WTC11 (cell line): ENCODE measurements at regions not wholly inside any gene's neighbourhood (a gene's known extent, or its start where the extent isn't known, plus 50 kb on each side); places are given as distances from the start of the nearest gene placed in this dataset.

Experiments
- ATAC-seq: fragments of 200-7000 bp; cut with Tn5 transposase; 2 replicates; pipeline ENCODE4 v1.10.0; 2021; ENCODE audit warnings: mild to moderate bottlenecking, moderate library complexity
- CTCF ChIA-PET: fragments of 300-600 bp; sonication (Branson Sonifier 250); formaldehyde crosslinking; loops from one replicate; lab custom pipeline; 2021; ENCODE audit warnings: antibody characterized with exemption; lab: Charles Lee
- POLR2A ChIA-PET: fragments of 350-600 bp; sonication (Branson Sonifier 250); formaldehyde crosslinking; loops from one replicate; lab custom pipeline; 2021; ENCODE audit warnings: antibody characterized with exemption; lab: Charles Lee
- DNase-seq: peaks from one replicate; pipeline ENCODE4 v3.0.0; 2021; ENCODE audit warnings: low spot score
- H3K27ac Mint-ChIP-seq: 2 replicates; pipeline ENCODE4 v1.8.0; 2021; ENCODE audit warnings: mixed read lengths
- H3K27me3 Mint-ChIP-seq: 2 replicates; pipeline ENCODE4 v1.8.0; 2021; ENCODE audit warnings: low read depth, mild to moderate bottlenecking, moderate library complexity, mixed read lengths
- H3K36me3 Mint-ChIP-seq: 2 replicates; pipeline ENCODE4 v1.8.0; 2021; ENCODE audit warnings: mixed read lengths
- H3K4me1 Mint-ChIP-seq: 2 replicates; pipeline ENCODE4 v1.8.0; 2022; ENCODE audit warnings: mixed read lengths
- H3K4me3 Mint-ChIP-seq: 2 replicates; pipeline ENCODE4 v1.8.0; 2021; ENCODE audit warnings: mild to moderate bottlenecking, moderate library complexity, mixed read lengths
- H3K9me3 Mint-ChIP-seq: 2 replicates; pipeline ENCODE4 v1.8.0; 2021; ENCODE audit warnings: mixed read lengths
- ATF1 ChIP-seq: sonication (generic); formaldehyde crosslinking; IDR thresholded peaks from 2 replicates; pipeline ENCODE4 v1.8.1; 2023; ENCODE audit warnings: mild to moderate bottlenecking, moderate library complexity, missing genetic modification reagents
- ATF2 ChIP-seq: sonication (generic); formaldehyde crosslinking; IDR thresholded peaks from 2 replicates; pipeline ENCODE4 v1.8.1; 2022; ENCODE audit warnings: low read depth, missing genetic modification reagents, borderline replicate concordance
- CBFB ChIP-seq: sonication (generic); formaldehyde crosslinking; IDR thresholded peaks from 2 replicates; pipeline ENCODE4 v1.8.1; 2022; ENCODE audit warnings: mild to moderate bottlenecking, low read depth, missing genetic modification reagents
- CDX4 ChIP-seq: fragments of 250-450 bp; sonication (Bioruptor Pico); IDR thresholded peaks from 2 replicates; pipeline ENCODE4 v1.9.0; 2021; ENCODE audit warnings: moderate library complexity, mild to moderate bottlenecking, inconsistent platforms, borderline replicate concordance
- E2F4 ChIP-seq: sonication (generic); formaldehyde crosslinking; IDR thresholded peaks from 2 replicates; pipeline ENCODE4 v1.8.1; 2022; ENCODE audit warnings: low read depth, mild to moderate bottlenecking, moderate library complexity, missing genetic modification reagents, borderline replicate concordance
- ELF4 ChIP-seq: sonication (generic); formaldehyde crosslinking; IDR thresholded peaks from 2 replicates; pipeline ENCODE4 v1.8.1; 2022; ENCODE audit warnings: low read depth, mild to moderate bottlenecking, moderate library complexity, missing genetic modification reagents
- ESRRA ChIP-seq: sonication (generic); formaldehyde crosslinking; IDR thresholded peaks from 2 replicates; pipeline ENCODE4 v1.8.1; 2022; ENCODE audit warnings: mild to moderate bottlenecking, missing genetic modification reagents, borderline replicate concordance
- FOXJ3 ChIP-seq: sonication (generic); formaldehyde crosslinking; IDR thresholded peaks from 2 replicates; pipeline ENCODE4 v1.9.0; 2021; ENCODE audit warnings: missing genetic modification reagents, mild to moderate bottlenecking, borderline replicate concordance
- HMGXB4 ChIP-seq: sonication (generic); formaldehyde crosslinking; IDR thresholded peaks from 2 replicates; pipeline ENCODE4 v1.8.1; 2023; ENCODE audit warnings: mild to moderate bottlenecking, moderate library complexity, missing genetic modification reagents
- IRF1 ChIP-seq: sonication (generic); formaldehyde crosslinking; IDR thresholded peaks from 2 replicates; pipeline ENCODE4 v1.8.0; 2023; ENCODE audit warnings: missing genetic modification reagents
- JUN ChIP-seq: sonication (generic); formaldehyde crosslinking; IDR thresholded peaks from 2 replicates; pipeline ENCODE4 v1.8.0; 2023; ENCODE audit warnings: mild to moderate bottlenecking, missing genetic modification reagents
- MXD4 ChIP-seq: fragments of 250-450 bp; sonication (Bioruptor Pico); IDR thresholded peaks from 2 replicates; pipeline ENCODE4 v1.8.0; 2021; ENCODE audit warnings: mild to moderate bottlenecking, moderate library complexity, borderline replicate concordance
- NFE2L1 ChIP-seq: sonication (generic); formaldehyde crosslinking; IDR thresholded peaks from 2 replicates; pipeline ENCODE4 v1.8.1; 2023; ENCODE audit warnings: missing genetic modification reagents
- OVOL2 ChIP-seq: fragments of 250-450 bp; sonication (Bioruptor Pico); IDR thresholded peaks from 2 replicates; pipeline ENCODE4 v1.9.0; 2021; ENCODE audit warnings: mild to moderate bottlenecking, borderline replicate concordance
- TCF7 ChIP-seq: sonication (generic); formaldehyde crosslinking; IDR thresholded peaks from 2 replicates; pipeline ENCODE4 v1.8.0; 2022; ENCODE audit warnings: mild to moderate bottlenecking, low read depth, missing genetic modification reagents, moderate library complexity
- ZNF317 ChIP-seq: sonication (generic); formaldehyde crosslinking; IDR thresholded peaks from 2 replicates; pipeline ENCODE4 v1.8.1; 2023; ENCODE audit warnings: low read depth, mild to moderate bottlenecking, moderate library complexity, missing genetic modification reagents, borderline replicate concordance
- ZNF423 ChIP-seq: fragments of 250-450 bp; sonication (Bioruptor Pico); IDR thresholded peaks from 2 replicates; pipeline ENCODE4 v2.1.2; 2022; ENCODE audit warnings: mild to moderate bottlenecking, moderate library complexity
- TF ChIP-seq, protein P1 (sequence below): fragments of 250-450 bp; sonication (Bioruptor Pico); conservative IDR thresholded peaks from 2 replicates; pipeline ENCODE4 v1.9.0; 2021; ENCODE audit warnings: mild to moderate bottlenecking
- TF ChIP-seq, protein P2 (sequence below): fragments of 200-600 bp; IDR thresholded peaks from 2 replicates; pipeline ENCODE4 v1.8.0; 2022; ENCODE audit warnings: antibody characterized with exemption
- TF ChIP-seq, protein P3 (sequence below): sonication (generic); formaldehyde crosslinking; conservative IDR thresholded peaks from 2 replicates; pipeline ENCODE4 v1.8.1; 2023; ENCODE audit warnings: mild to moderate bottlenecking, low read depth, missing genetic modification reagents, moderate library complexity
- TF ChIP-seq, protein P4 (sequence below): fragments of 250-450 bp; sonication (Bioruptor Pico); IDR thresholded peaks from 2 replicates; pipeline ENCODE4 v2.1.2; 2022; ENCODE audit warnings: mild to moderate bottlenecking, moderate library complexity

GRCh38 chr21:16577975-16578374 is 848.2 kb downstream of the USP25 start:
- Mint-ChIP-seq H3K27me3 (no peaks in the 10 kb centered on the region), H3K36me3 (no peaks in the 10 kb centered on the region), H3K4me1 (no peaks in the 10 kb centered on the region; the same call in 1 of the 2 replicates), H3K4me3 (no peak overlapping the region), H3K27ac (no peak overlapping the region), H3K9me3 (no peaks in the 10 kb centered on the region)
- no peak for ATAC-seq
- ChIA-PET POLR2A (no interaction called here), CTCF (no interaction called here)
- TF ChIP-seq, protein P1, sequence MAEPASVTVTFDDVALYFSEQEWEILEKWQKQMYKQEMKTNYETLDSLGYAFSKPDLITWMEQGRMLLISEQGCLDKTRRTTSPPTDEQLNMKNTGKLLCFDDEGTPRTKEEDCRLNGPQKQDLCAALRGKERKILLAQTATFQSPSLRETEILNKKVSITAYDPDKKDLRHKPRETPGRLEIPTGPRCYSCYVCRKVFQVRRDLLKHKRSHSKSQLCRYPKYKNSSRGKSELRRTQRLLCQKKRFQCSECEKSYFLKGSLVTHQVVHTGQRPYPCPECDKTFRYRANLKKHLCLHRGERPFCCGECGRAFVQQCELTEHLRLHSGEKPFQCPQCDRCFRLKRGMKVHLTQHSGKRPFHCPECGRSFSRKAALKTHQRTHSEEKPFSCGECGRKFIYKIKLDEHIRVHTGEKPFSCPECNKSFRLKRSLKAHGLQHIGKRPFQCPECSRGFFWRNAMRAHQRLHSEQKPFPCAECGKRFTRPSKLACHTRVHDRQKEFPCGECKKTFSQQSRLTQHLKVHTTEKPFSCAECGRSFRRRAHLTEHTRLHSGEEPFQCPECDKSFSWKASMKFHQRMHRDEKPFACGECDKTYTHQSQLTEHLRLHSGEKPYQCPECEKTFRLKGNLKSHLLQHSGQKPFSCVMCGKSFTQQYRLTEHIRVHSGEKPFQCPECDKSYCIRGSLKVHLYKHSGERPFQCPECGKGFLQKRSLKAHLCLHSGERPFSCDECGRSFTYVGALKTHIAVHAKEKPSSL (CRISPR knock-in tag): no peak
- TF ChIP-seq, all 79 proteins: peak for 0
- no peak for DNase-seq

DNA sequence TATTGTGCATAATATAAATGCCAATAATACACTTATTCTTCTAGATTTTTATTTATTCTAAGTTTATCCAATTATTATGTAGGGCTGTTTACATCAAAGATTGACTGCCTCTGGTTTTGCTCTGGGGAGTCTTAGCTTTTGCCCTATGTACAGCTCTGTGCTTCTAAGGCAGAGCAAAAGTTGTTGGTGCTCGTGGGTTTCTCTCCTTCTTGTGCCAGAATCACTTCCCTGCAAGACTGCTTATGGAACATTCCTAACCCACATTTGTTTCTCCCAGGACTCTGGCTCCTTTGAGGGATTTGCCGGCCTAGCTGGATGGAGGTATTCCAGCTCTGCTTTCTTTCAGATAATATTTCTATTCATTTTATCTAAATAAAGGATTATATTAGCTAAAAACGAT is 849.1 kb downstream of the USP25 start:
- H3K27ac Mint-ChIP-seq: no peak overlapping the region
- TF ChIP-seq CDX4: no peak
- TF ChIP-seq MXD4 (CRISPR knock-in tag): no peak
- TF ChIP-seq IRF1 (CRISPR knock-in tag): no peak
- TF ChIP-seq E2F4 (CRISPR knock-in tag): no peak
- TF ChIP-seq ATF1 (CRISPR knock-in tag): no peak
- no peak for TF ChIP-seq ZNF317 (CRISPR knock-in tag)
- no peak for TF ChIP-seq HMGXB4
- no peak for TF ChIP-seq ESRRA (CRISPR knock-in tag)
- no peak for TF ChIP-seq OVOL2 (CRISPR knock-in tag)
- TF ChIP-seq, protein P2, sequence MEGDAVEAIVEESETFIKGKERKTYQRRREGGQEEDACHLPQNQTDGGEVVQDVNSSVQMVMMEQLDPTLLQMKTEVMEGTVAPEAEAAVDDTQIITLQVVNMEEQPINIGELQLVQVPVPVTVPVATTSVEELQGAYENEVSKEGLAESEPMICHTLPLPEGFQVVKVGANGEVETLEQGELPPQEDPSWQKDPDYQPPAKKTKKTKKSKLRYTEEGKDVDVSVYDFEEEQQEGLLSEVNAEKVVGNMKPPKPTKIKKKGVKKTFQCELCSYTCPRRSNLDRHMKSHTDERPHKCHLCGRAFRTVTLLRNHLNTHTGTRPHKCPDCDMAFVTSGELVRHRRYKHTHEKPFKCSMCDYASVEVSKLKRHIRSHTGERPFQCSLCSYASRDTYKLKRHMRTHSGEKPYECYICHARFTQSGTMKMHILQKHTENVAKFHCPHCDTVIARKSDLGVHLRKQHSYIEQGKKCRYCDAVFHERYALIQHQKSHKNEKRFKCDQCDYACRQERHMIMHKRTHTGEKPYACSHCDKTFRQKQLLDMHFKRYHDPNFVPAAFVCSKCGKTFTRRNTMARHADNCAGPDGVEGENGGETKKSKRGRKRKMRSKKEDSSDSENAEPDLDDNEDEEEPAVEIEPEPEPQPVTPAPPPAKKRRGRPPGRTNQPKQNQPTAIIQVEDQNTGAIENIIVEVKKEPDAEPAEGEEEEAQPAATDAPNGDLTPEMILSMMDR: no peak
- TF ChIP-seq JUN (CRISPR knock-in tag): no peak
- no peak for TF ChIP-seq ELF4 (CRISPR knock-in tag)
- TF ChIP-seq NFE2L1 (CRISPR knock-in tag): no peak
- TF ChIP-seq ZNF423: no peak
- TF ChIP-seq TCF7 (CRISPR knock-in tag): no peak
- TF ChIP-seq CBFB (CRISPR knock-in tag): no peak
- no peak for TF ChIP-seq ATF2 (CRISPR knock-in tag)
- TF ChIP-seq, protein P3, sequence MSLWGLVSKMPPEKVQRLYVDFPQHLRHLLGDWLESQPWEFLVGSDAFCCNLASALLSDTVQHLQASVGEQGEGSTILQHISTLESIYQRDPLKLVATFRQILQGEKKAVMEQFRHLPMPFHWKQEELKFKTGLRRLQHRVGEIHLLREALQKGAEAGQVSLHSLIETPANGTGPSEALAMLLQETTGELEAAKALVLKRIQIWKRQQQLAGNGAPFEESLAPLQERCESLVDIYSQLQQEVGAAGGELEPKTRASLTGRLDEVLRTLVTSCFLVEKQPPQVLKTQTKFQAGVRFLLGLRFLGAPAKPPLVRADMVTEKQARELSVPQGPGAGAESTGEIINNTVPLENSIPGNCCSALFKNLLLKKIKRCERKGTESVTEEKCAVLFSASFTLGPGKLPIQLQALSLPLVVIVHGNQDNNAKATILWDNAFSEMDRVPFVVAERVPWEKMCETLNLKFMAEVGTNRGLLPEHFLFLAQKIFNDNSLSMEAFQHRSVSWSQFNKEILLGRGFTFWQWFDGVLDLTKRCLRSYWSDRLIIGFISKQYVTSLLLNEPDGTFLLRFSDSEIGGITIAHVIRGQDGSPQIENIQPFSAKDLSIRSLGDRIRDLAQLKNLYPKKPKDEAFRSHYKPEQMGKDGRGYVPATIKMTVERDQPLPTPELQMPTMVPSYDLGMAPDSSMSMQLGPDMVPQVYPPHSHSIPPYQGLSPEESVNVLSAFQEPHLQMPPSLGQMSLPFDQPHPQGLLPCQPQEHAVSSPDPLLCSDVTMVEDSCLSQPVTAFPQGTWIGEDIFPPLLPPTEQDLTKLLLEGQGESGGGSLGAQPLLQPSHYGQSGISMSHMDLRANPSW (CRISPR knock-in tag): no peak
- no peak for TF ChIP-seq FOXJ3
- TF ChIP-seq, protein P4, sequence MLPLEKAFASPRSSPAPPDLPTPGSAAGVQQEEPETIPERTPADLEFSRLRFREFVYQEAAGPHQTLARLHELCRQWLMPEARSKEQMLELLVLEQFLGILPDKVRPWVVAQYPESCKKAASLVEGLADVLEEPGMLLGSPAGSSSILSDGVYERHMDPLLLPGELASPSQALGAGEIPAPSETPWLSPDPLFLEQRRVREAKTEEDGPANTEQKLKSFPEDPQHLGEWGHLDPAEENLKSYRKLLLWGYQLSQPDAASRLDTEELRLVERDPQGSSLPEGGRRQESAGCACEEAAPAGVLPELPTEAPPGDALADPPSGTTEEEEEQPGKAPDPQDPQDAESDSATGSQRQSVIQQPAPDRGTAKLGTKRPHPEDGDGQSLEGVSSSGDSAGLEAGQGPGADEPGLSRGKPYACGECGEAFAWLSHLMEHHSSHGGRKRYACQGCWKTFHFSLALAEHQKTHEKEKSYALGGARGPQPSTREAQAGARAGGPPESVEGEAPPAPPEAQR (CRISPR knock-in tag): no peak
- ChIA-PET CTCF (no interaction called here), POLR2A (no interaction called here)
- H3K4me3 Mint-ChIP-seq: no peak overlapping the region
- no peaks in the 10 kb centered on the region for H3K36me3 Mint-ChIP-seq
- ATAC-seq: no peak
- H3K27me3 Mint-ChIP-seq: no peaks in the 10 kb centered on the region
- no peaks in the 10 kb centered on the region for H3K4me1 Mint-ChIP-seq
- DNase-seq: no peak
- H3K9me3 Mint-ChIP-seq: no peaks in the 10 kb centered on the region
